K562 (cell line): ENCODE measurements at regions not wholly inside any gene's neighbourhood (a gene's known extent, or its start where the extent isn't known, plus 50 kb on each side); places are given as distances from the start of the nearest gene placed in this dataset.

Experiments
- CREM ChIP-seq: IDR thresholded peaks from 2 replicates; pipeline ENCODE4 v1.6.1; 2014; ENCODE audit warnings: antibody characterized with exemption, low read depth
- FOXJ3 ChIP-seq: sonication (generic); formaldehyde crosslinking; IDR thresholded peaks from 2 replicates; pipeline ENCODE4 v1.4.0; 2020; ENCODE audit warnings: mild to moderate bottlenecking, missing genetic modification reagents
- HEY1 ChIP-seq: fragments of 250-450 bp; sonication (Bioruptor Pico); IDR thresholded peaks from 2 replicates; pipeline ENCODE4 v1.5.0; 2020; ENCODE audit warnings: mild to moderate bottlenecking, moderate library complexity, borderline replicate concordance
- HMG20B ChIP-seq: fragments of 250-450 bp; sonication (Bioruptor Pico); IDR thresholded peaks from 2 replicates; pipeline ENCODE4 v1.5.0; 2021; ENCODE audit warnings: mild to moderate bottlenecking
- MCM5 ChIP-seq: fragments of 450-650 bp; IDR thresholded peaks from 2 replicates; pipeline ENCODE4 v1.6.1; 2016; ENCODE audit warnings: low read depth
- NFE2 ChIP-seq: IDR thresholded peaks from 2 replicates; pipeline ENCODE4 v1.6.1; 2014; ENCODE audit warnings: antibody characterized with exemption, low read depth
- NR2C1 ChIP-seq, 2 experiments: fragments of 450-650 bp; IDR thresholded peaks; 2 replicates each; pipeline ENCODE4 v1.6.1; 2017; ENCODE audit warnings: mild to moderate bottlenecking in 2 of 2, antibody characterized with exemption in 1 of 2, inconsistent platforms in 1 of 2, missing compliant biosample characterization in 1 of 2, missing genetic modification characterization in 1 of 2
- PRPF4 ChIP-seq: fragments of 200-400 bp; formaldehyde crosslinking; IDR thresholded peaks from one replicate; pipeline ENCODE4 v1.6.1; 2017; ENCODE audit warnings: low read length, low read depth, mild to moderate bottlenecking; ENCODE audit not compliant: insufficient read depth, poor library complexity, severe bottlenecking
- PTRF ChIP-seq: fragments of 450-650 bp; IDR thresholded peaks from 2 replicates; pipeline ENCODE4 v1.6.1; 2016; ENCODE audit warnings: mild to moderate bottlenecking, missing genetic modification characterization, missing compliant biosample characterization
- SMARCB1 ChIP-seq: IDR thresholded peaks from 2 replicates; pipeline ENCODE4 v1.6.1; 2011; ENCODE audit warnings: improper control_type of control experiment, low read depth; ENCODE audit not compliant: insufficient read length
- SP1 ChIP-seq: sonication (generic); formaldehyde crosslinking; IDR thresholded peaks from 2 replicates; pipeline ENCODE4 v1.8.1; 2022; ENCODE audit warnings: mild to moderate bottlenecking, missing genetic modification reagents
- SRSF7 ChIP-seq: fragments of 200-400 bp; formaldehyde crosslinking; optimal IDR thresholded peaks from 2 replicates; pipeline ENCODE3; 2017; ENCODE audit warnings: mild to moderate bottlenecking, low read depth, low read length
- ZBED1 ChIP-seq: IDR thresholded peaks from 2 replicates; pipeline ENCODE4 v1.6.1; 2014
- ZC3H4 ChIP-seq: sonication (generic); formaldehyde crosslinking; IDR thresholded peaks from 2 replicates; pipeline ENCODE4 v1.9.0; 2021; ENCODE audit warnings: missing genetic modification reagents, borderline replicate concordance
- ZKSCAN3 ChIP-seq: fragments of 250-450 bp; sonication (Bioruptor Pico); IDR thresholded peaks from 2 replicates; pipeline ENCODE4 v1.4.0; 2020
- ZKSCAN8 ChIP-seq: fragments of 200-800 bp; sonication (Bioruptor generic); IDR thresholded peaks from 2 replicates; pipeline ENCODE4 v1.6.1; 2016; ENCODE audit warnings: missing genetic modification characterization, missing compliant biosample characterization
- ZNF3 ChIP-seq: fragments of 250-450 bp; sonication (Bioruptor Pico); IDR thresholded peaks from 2 replicates; pipeline ENCODE4 v1.5.0; 2021; ENCODE audit warnings: mild to moderate bottlenecking, moderate library complexity
- ZNF561 ChIP-seq: fragments of 450-650 bp; formaldehyde crosslinking; conservative IDR thresholded peaks from 2 replicates; pipeline ENCODE4 v1.4.0; 2020; ENCODE audit warnings: mild to moderate bottlenecking, moderate library complexity
- ZNF780A ChIP-seq: fragments of 250-450 bp; sonication (Bioruptor Pico); IDR thresholded peaks from 2 replicates; pipeline ENCODE4 v1.5.0; 2021; ENCODE audit warnings: mild to moderate bottlenecking
- TF ChIP-seq, protein P1 (sequence below): sonication (generic); formaldehyde crosslinking; IDR thresholded peaks from 2 replicates; pipeline ENCODE4 v1.8.1; 2023; ENCODE audit warnings: mild to moderate bottlenecking, missing genetic modification reagents
- TF ChIP-seq, protein P2 (sequence below): fragments of 250-450 bp; sonication (Bioruptor Pico); IDR thresholded peaks from 2 replicates; pipeline ENCODE4 v1.4.0; 2020; ENCODE audit warnings: mild to moderate bottlenecking, moderate library complexity
- TF ChIP-seq, protein P3 (sequence below): fragments of 250-450 bp; sonication (Bioruptor Pico); IDR thresholded peaks from 2 replicates; pipeline ENCODE4 v1.5.0; 2021
- TF ChIP-seq, protein P4 (sequence below): fragments of 250-450 bp; sonication (Bioruptor Pico); IDR thresholded peaks from 2 replicates; pipeline ENCODE4 v1.5.0; 2021; ENCODE audit warnings: mild to moderate bottlenecking, borderline replicate concordance
- TF ChIP-seq, protein P5 (sequence below): sonication (generic); formaldehyde crosslinking; IDR thresholded peaks from 2 replicates; pipeline ENCODE4 v1.8.0; 2022; ENCODE audit warnings: mild to moderate bottlenecking, low read depth, missing genetic modification reagents

DNA sequence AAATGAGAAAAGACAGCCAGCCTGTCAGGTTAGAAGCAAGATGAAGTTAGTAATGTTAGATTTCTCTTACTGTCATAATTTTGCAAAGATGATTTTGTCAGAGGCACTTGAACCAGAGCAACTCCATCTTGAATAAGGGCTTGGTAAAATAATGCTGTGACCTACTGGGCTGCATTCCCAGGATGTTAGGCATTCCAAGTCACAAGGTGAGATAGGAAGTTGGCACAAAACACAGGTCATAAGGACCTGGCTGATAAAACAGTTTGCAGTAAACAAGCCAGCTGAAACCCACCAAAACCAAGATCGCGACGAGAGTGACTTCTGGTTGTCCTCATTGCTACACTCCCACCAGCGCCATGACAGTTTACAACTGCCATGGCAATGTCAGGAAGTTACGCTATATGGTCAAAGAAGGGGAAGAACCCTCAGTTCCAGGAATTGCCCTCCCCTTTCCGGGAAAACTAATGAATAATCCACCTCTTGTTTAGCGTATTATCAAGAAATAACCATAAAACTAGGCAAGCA, 1313.5 kb upstream of the TMEM132C start (continued):
- TF ChIP-seq PTRF (tag) (peak; percentile 91), ZNF780A (no peak), MCM5 (no peak), ZC3H4 (CRISPR knock-in tag) (no peak), HEY1 (CRISPR knock-in tag) (0 out of 2 replicates have a peak, but pooled peaks have one; percentile 7), PRPF4 (no peak), NR2C1 (IDR thresholded peaks at IDR 0.05) (no peak), NR2C1 (tag; IDR thresholded peaks at IDR 0.05) (peak; percentile 94), SP1 (CRISPR knock-in tag) (no peak), SRSF7 (no peak), ZNF561 (CRISPR knock-in tag) (peak; percentile 71; the same call in 1 of the 2 replicates), NFE2 (no peak), ZBED1 (no peak), ZKSCAN8 (CRISPR knock-in tag) (peak; percentile 91), ZNF3 (CRISPR knock-in tag) (0 out of 2 replicates have a peak, but pooled peaks have one; percentile 37), FOXJ3 (CRISPR knock-in tag) (no peak), CREM (0 out of 2 replicates have a peak, but pooled peaks have one; percentile 22), HMG20B (CRISPR knock-in tag) (0 out of 2 replicates have a peak, but pooled peaks have one; percentile 66), SMARCB1 (no peak), ZKSCAN3 (CRISPR knock-in tag) (no peak)
- TF ChIP-seq, protein P1, sequence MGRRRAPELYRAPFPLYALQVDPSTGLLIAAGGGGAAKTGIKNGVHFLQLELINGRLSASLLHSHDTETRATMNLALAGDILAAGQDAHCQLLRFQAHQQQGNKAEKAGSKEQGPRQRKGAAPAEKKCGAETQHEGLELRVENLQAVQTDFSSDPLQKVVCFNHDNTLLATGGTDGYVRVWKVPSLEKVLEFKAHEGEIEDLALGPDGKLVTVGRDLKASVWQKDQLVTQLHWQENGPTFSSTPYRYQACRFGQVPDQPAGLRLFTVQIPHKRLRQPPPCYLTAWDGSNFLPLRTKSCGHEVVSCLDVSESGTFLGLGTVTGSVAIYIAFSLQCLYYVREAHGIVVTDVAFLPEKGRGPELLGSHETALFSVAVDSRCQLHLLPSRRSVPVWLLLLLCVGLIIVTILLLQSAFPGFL (CRISPR knock-in tag): no peak
- TF ChIP-seq, protein P2, sequence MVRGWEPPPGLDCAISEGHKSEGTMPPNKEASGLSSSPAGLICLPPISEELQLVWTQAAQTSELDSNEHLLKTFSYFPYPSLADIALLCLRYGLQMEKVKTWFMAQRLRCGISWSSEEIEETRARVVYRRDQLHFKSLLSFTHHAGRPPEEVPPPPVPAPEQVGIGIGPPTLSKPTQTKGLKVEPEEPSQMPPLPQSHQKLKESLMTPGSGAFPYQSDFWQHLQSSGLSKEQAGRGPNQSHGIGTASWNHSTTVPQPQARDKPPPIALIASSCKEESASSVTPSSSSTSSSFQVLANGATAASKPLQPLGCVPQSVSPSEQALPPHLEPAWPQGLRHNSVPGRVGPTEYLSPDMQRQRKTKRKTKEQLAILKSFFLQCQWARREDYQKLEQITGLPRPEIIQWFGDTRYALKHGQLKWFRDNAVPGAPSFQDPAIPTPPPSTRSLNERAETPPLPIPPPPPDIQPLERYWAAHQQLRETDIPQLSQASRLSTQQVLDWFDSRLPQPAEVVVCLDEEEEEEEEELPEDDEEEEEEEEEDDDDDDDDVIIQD (CRISPR knock-in tag): no peak
- TF ChIP-seq, protein P3, sequence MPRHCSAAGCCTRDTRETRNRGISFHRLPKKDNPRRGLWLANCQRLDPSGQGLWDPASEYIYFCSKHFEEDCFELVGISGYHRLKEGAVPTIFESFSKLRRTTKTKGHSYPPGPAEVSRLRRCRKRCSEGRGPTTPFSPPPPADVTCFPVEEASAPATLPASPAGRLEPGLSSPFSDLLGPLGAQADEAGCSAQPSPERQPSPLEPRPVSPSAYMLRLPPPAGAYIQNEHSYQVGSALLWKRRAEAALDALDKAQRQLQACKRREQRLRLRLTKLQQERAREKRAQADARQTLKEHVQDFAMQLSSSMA: no peak
- TF ChIP-seq, protein P4, sequence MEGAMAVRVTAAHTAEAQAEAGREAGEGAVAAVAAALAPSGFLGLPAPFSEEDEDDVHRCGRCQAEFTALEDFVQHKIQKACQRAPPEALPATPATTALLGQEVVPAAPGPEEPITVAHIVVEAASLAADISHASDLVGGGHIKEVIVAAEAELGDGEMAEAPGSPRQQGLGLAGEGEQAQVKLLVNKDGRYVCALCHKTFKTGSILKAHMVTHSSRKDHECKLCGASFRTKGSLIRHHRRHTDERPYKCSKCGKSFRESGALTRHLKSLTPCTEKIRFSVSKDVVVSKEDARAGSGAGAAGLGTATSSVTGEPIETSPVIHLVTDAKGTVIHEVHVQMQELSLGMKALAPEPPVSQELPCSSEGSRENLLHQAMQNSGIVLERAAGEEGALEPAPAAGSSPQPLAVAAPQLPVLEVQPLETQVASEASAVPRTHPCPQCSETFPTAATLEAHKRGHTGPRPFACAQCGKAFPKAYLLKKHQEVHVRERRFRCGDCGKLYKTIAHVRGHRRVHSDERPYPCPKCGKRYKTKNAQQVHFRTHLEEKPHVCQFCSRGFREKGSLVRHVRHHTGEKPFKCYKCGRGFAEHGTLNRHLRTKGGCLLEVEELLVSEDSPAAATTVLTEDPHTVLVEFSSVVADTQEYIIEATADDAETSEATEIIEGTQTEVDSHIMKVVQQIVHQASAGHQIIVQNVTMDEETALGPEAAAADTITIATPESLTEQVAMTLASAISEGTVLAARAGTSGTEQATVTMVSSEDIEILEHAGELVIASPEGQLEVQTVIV (CRISPR knock-in tag): peak; percentile 80
- TF ChIP-seq, protein P5, sequence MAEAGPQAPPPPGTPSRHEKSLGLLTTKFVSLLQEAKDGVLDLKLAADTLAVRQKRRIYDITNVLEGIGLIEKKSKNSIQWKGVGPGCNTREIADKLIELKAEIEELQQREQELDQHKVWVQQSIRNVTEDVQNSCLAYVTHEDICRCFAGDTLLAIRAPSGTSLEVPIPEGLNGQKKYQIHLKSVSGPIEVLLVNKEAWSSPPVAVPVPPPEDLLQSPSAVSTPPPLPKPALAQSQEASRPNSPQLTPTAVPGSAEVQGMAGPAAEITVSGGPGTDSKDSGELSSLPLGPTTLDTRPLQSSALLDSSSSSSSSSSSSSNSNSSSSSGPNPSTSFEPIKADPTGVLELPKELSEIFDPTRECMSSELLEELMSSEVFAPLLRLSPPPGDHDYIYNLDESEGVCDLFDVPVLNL: no peak
